Activated naive CD4-positive, alpha-beta T cell treated with anti-CD3 and anti-CD28 coated beads, Interleukin-2, amount 10 ng/mL, durations not matched to agents 7 days and 5 days (primary cell): ENCODE measurements at regions not wholly inside any gene's neighbourhood (a gene's known extent, or its start where the extent isn't known, plus 50 kb on each side); places are given as distances from the start of the nearest gene placed in this dataset.
"Not testable (repeated sequence)": the region's sequence is repeated elsewhere in the genome, so short reads cannot be mapped to it uniquely, and the experiment has no call there.

Source experiments
- CTCF ChIA-PET: fragments of 350-600 bp; sonication (Branson Sonifier 250); formaldehyde crosslinking; loops from one replicate; lab custom pipeline; 2021; ENCODE audit warnings: antibody characterized with exemption; lab: Charles Lee
- DNase-seq: peaks from one replicate; pipeline ENCODE4 v3.0.0-alpha.2; 2020
- H3K27ac Mint-ChIP-seq: one replicate; pipeline ENCODE4 v1.8.0; 2021; ENCODE audit warnings: mild to moderate bottlenecking, moderate library complexity, mixed read lengths
- H3K27me3 Mint-ChIP-seq: one replicate; pipeline ENCODE4 v1.8.0; 2021; ENCODE audit warnings: mild to moderate bottlenecking, mixed read lengths
- H3K36me3 Mint-ChIP-seq: one replicate; pipeline ENCODE4 v1.8.0; 2021; ENCODE audit warnings: mixed read lengths
- H3K4me1 Mint-ChIP-seq: one replicate; pipeline ENCODE4 v1.8.0; 2021; ENCODE audit warnings: mixed read lengths
- H3K4me3 Mint-ChIP-seq: one replicate; pipeline ENCODE4 v1.8.0; 2021; ENCODE audit warnings: mild to moderate bottlenecking, moderate library complexity, mixed read lengths
- H3K9me3 Mint-ChIP-seq: one replicate; pipeline ENCODE4 v1.8.0; 2021; ENCODE audit warnings: mixed read lengths

DNA sequence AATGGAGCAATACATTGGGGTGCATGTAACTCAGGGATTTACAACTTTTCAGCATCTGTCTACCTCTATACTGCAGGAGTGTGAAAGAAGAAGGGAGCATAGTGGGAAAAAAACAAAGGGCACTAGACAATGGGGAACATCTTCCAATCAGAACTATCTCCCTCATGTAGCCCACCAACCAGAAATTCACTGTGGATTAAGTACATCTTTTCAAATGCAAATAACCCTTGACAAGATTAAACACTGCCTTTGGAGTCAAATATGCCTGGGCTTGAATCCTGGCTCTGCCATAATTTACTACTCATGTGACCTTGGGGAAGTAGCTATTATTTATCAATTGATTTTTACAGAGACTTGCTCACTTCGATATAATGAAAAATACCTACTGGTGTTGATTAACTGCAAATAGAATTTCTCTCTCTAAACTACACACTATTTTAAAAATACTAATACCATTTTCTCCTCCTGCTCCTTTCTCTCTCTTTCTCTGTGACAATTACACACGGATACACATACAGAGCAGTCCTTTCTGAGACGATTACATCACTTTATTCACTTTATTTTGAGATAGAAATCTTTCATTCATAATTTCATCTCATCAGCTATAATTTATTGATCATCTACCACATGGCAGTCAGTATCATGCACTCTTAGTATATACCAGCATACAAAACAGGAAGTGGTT, 783.7 kb downstream of the FRK start:
- no peak for DNase-seq
- Mint-ChIP-seq H3K27me3 (no peaks in the 10 kb centered on the region), H3K4me1 (no peaks in the 10 kb centered on the region), H3K4me3 (no peak overlapping the region), H3K27ac (no peak overlapping the region), H3K9me3 (peaks cover 2% of the 10 kb centered on the region), H3K36me3 (no peaks in the 10 kb centered on the region)
- CTCF ChIA-PET: no interaction called here

DNA sequence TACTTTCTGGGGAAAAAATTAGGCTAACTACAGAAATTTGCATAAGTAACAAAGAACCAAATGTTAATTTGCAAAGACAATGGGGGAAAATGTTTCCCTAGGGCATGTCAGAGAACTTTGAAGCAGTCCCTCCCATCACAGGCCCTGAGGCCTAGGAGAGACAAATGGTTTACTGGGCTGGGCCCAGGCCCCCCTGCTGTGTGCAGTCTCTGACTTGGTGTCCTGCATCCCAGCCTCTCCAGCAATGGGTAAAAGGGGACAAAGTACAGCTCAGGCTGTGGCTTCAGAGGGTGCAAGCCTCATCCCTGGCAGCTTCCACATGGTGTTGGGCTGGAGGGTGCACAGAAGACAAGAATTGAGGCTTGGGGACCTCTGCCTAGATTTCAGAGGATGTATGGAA, 788.4 kb downstream of the FRK start:
- Mint-ChIP-seq H3K36me3 (no peaks in the 10 kb centered on the region), H3K4me3 (no peak overlapping the region), H3K9me3 (peaks cover 4% of the 10 kb centered on the region), H3K27me3 (no peaks in the 10 kb centered on the region), H3K4me1 (no peaks in the 10 kb centered on the region), H3K27ac (no peak overlapping the region)
- CTCF ChIA-PET: no interaction called here
- DNase-seq: no peak

DNA sequence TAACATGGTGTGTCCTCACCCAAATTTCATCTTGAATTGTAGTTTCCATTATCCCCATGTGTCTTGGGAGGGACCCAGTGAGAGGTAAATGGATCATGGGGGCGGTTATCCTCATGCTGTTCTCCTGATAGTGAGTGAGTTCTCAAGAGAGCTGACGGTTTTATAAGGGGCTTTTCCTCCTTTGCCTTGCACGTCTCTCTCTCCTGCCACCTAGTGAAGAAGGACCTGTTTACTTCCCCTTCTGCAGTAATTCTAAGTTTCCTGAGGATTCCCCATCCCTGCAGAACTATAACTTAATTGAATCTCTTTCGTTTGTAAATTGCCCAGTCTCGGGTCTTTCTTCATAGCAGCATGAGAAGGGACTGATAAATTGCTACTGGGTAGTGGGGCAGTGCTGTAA, 789.3 kb downstream of the FRK start:
- Mint-ChIP-seq H3K4me3 (no peak overlapping the region), H3K4me1 (no peaks in the 10 kb centered on the region), H3K9me3 (peaks cover 6% of the 10 kb centered on the region), H3K36me3 (no peaks in the 10 kb centered on the region), H3K27me3 (no peaks in the 10 kb centered on the region), H3K27ac (no peak overlapping the region)
- CTCF ChIA-PET: no interaction called here
- no peak for DNase-seq

DNA sequence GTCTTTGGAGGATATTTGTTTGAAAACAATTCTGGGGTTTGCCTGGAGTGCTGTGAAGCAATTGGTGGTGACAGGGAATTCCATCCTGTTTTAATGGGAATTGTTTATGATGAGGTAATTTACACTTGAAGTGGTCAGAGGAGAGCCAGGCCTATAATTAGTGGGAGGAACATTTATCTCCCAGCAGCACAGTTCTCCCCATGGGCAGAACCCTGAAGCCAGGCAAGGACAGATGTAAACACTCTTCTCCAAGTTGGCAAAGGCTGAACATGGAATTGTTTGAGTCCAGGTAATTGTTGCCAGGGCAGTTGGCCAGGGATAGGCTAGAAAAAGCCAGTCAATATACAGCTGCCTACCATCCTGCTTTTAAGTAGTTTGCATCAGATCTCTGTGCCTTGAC, 789.7 kb downstream of the FRK start:
- CTCF ChIA-PET: no interaction called here
- no peaks in the 10 kb centered on the region for H3K27me3 Mint-ChIP-seq
- H3K9me3 Mint-ChIP-seq: peaks cover 6% of the 10 kb centered on the region
- no peaks in the 10 kb centered on the region for H3K36me3 Mint-ChIP-seq
- no peak for DNase-seq
- no peaks in the 10 kb centered on the region for H3K4me1 Mint-ChIP-seq
- no peak overlapping the region for H3K4me3 Mint-ChIP-seq
- H3K27ac Mint-ChIP-seq: no peak overlapping the region

DNA sequence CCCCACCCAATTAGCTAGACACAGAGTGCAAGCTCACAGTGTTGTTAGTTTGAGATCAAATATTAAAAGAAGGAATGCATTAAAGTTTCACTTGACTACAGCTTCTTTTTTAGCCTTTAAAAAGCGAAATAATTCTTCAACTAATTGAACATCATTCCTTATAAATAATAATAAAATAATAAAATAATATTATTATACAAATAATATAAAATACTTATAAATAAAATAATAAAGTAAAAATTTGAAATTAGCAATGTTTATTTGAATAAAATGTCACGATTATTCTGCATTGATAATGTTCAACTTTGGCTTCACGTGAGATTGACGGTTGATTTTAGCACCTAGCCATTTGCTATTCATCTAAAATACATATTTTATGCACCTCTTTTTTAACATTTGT, 819.3 kb downstream of the FRK start:
- Mint-ChIP-seq H3K36me3 (no peaks in the 10 kb centered on the region), H3K4me1 (no peaks in the 10 kb centered on the region)
- CTCF ChIA-PET: no interaction called here

DNA sequence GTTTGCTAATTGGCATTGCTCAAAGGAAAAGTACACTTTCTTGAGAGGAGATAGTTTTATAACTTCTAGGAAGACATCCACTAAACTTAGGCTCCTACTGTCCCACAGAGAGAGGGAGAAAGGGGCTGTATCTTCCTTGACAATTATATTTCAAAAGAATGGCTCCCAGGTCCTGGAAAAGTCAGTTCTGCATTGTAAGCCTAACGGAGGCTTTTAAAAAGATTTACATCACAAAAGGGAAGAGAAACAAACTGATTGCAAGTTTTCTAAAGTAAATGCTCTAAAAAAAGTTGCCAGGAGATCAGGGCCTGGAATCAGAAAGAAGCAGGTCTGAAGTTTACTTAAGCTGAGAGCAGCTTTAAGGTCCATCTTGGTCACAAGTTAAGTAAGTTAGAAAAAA, 839.5 kb downstream of the FRK start:
- no peaks in the 10 kb centered on the region for H3K4me1 Mint-ChIP-seq
- no peak overlapping the region for H3K4me3 Mint-ChIP-seq
- no peaks in the 10 kb centered on the region for H3K36me3 Mint-ChIP-seq
- DNase-seq: no peak
- CTCF ChIA-PET: no interaction called here
- peaks cover 15% of the 10 kb centered on the region for H3K9me3 Mint-ChIP-seq
- H3K27ac Mint-ChIP-seq: no peak overlapping the region
- H3K27me3 Mint-ChIP-seq: no peaks in the 10 kb centered on the region

More for the DNA sequence above, 819.3 kb downstream of the FRK start:
- no peak overlapping the region for H3K4me3 Mint-ChIP-seq
- H3K27me3 Mint-ChIP-seq: no peaks in the 10 kb centered on the region
- no peak for DNase-seq
- no peak overlapping the region for H3K27ac Mint-ChIP-seq
- peaks cover 18% of the 10 kb centered on the region for H3K9me3 Mint-ChIP-seq

DNA sequence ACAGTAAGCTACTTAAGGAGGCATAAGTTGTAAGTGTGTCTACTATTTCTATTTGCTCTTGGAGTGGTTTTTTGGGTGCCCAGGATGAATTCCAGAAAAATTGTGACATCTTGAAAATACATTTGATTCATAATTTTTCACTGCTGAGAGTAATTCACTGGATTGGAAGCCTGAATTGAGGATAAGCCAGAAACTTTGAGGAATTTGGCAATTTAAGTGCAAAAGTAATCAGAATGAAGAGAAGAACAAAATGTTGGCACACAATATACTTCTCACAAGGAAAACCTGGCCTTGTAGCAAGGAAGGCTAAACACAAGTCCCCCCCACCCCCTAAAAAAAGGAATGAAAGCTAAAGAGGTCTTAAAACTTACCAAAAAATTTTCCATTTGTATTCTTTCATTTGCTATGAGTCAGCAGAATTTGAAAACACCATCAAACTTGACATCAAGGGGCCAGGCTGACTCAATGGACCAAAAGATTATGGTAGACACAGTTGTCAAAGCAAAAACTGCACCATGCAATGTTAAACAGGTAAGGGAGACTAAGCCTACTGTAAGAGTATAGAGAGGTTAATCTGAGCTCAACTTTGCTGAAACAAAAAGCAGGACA, 840.0 kb downstream of the FRK start:
- peaks cover 15% of the 10 kb centered on the region for H3K9me3 Mint-ChIP-seq
- CTCF ChIA-PET: no interaction called here

DNA sequence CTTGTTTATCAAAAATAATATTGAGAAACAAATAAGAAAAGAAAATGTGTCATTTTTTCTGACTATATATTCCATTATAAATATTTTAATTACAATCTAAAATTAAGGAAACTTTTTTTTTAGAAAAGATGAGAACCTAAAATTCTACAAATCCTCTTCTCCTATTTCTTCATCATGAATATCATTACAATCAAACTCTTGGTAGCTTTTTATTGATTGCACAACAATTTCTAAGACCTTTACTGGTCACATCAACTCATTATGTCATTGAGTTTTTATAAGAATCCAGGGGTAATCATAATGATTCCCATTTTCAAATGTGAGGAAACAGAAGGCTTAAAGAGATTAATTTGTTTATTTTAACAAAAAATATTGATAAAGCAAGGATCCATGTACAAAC, 841.0 kb downstream of the FRK start:
- Mint-ChIP-seq H3K4me1 (no peaks in the 10 kb centered on the region), H3K9me3 (peaks cover 8% of the 10 kb centered on the region), H3K27me3 (no peaks in the 10 kb centered on the region), H3K27ac (no peak overlapping the region), H3K4me3 (no peak overlapping the region), H3K36me3 (no peaks in the 10 kb centered on the region)
- DNase-seq: no peak
- CTCF ChIA-PET: no interaction called here

More for the DNA sequence above, 840.0 kb downstream of the FRK start:
- no peaks in the 10 kb centered on the region for H3K27me3 Mint-ChIP-seq
- H3K27ac Mint-ChIP-seq: no peak overlapping the region
- no peak overlapping the region for H3K4me3 Mint-ChIP-seq
- no peaks in the 10 kb centered on the region for H3K36me3 Mint-ChIP-seq
- DNase-seq: no peak
- no peaks in the 10 kb centered on the region for H3K4me1 Mint-ChIP-seq

DNA sequence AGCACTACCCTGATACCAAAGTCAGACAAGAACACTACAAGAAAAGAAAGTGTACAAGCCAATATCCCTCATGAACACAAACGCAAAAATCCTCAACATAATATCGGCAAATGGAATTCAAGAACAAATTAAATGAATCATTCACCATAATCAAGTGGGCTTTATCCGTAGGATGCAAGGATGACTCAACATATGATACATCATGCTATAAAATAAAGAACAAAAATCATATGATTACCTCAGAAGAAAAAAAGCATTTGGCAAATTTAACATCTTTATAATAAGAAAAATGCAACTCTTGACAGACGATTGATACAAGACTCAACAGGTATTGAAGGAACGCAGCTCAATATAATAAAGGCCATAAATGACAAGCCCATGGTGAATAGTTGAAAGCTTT, 843.9 kb downstream of the FRK start:
- DNase-seq: no peak
- Mint-ChIP-seq H3K27me3 (no peaks in the 10 kb centered on the region), H3K27ac (no peak overlapping the region), H3K4me1 (no peaks in the 10 kb centered on the region), H3K36me3 (no peaks in the 10 kb centered on the region), H3K9me3 (peaks cover 3% of the 10 kb centered on the region), H3K4me3 (no peak overlapping the region)
- CTCF ChIA-PET: no interaction called here

DNA sequence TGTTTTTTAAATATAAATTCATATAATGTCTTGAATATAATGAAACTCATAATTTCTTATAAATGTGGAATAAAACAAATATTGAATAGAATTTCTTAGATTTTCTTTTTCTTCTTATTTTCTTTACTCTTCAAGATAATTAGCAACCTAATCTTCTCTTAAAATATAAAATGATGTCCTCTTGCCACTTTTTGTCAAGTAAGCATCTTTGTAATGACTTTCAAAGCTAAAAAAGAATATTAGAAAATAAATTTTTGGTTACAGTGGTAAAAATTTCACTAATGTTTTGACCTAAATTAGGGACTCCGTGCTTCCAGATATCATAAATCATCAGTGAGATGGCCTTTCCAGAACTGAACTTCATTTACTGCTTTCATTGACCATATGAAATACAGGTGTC, 846.4 kb downstream of the FRK start:
- Mint-ChIP-seq H3K4me1 (no peaks in the 10 kb centered on the region), H3K27me3 (no peaks in the 10 kb centered on the region), H3K9me3 (peaks cover 12% of the 10 kb centered on the region), H3K36me3 (no peaks in the 10 kb centered on the region), H3K27ac (no peak overlapping the region), H3K4me3 (no peak overlapping the region)
- CTCF ChIA-PET: no interaction called here
- no peak for DNase-seq

DNA sequence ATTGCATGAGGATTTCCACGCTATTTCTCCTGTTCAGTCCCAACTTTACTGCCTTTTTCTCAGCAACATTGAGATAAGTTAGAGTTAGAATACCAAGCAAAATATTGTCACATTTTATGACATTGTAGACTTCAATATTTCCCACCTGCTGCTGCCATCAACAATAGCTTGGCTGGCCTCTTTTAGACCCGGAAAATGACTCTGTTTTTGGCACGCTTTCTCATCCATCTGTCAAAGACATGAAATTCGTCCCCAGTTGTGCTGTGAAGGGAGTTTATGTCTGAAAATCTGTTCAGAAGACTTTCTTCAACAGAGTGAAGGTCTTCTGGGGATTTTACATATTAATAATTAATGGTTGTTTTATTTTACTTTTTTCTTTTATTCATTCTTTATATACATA, 857.3 kb downstream of the FRK start:
- Mint-ChIP-seq H3K9me3 (peaks cover 12% of the 10 kb centered on the region), H3K27ac (no peak overlapping the region), H3K36me3 (no peaks in the 10 kb centered on the region), H3K27me3 (no peaks in the 10 kb centered on the region), H3K4me1 (no peaks in the 10 kb centered on the region), H3K4me3 (no peak overlapping the region)
- DNase-seq: no peak
- CTCF ChIA-PET: no interaction called here

DNA sequence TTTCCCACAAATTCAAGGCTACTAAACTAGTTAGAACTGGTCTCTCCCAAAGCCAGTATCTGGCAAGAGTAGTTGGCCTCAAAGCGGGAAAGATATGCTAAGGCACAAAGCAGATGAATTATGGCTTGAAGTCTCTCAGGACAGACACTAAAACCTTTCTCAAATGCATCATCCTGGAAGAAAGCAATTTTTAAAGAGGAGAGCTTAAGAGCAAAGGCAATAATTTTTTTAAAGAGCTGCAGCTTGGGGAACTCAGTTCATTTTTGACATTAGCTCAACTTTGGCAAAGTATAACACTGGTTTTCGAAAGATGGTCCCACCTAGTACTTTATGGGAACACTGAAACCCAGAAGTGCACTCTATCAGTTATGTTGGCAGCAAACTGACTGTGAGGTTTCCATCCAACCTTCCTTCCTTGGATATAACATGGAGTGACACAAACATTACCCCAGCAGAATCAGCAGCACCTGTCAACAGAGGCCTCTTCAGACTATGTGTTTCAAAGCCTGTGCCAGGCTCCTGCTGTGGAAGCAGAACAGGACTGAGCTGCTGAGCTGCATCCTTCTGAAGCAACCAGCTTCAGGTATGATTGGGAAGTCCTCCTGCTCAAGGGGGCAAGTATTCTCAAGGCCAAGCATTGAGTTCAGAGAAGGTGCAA, 852.3 kb upstream of the HS3ST5 start:
- H3K4me1 Mint-ChIP-seq: no peaks in the 10 kb centered on the region
- H3K36me3 Mint-ChIP-seq: no peaks in the 10 kb centered on the region
- H3K9me3 Mint-ChIP-seq: peaks cover 12% of the 10 kb centered on the region
- no peaks in the 10 kb centered on the region for H3K27me3 Mint-ChIP-seq
- H3K4me3 Mint-ChIP-seq: no peak overlapping the region
- H3K27ac Mint-ChIP-seq: no peak overlapping the region
- DNase-seq: no peak
- CTCF ChIA-PET: no interaction called here

DNA sequence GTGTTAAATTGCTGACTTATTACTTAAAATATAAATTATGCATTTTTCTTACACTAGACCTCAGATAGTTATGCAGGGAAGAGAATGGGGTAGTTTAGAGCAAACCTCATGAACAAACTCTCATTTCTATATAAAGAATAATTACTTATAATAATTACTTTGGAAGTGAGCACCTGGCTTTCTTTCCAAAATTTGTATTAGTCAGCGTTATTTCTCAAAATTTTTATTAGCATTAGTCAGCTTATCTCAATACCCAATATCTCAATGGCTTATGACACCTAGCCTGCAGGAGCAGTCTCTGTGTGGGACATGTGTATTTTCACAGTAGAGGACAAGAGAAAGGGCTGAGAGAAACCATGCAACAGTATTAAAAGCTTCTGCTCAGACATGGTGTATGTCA, 849.2 kb upstream of the HS3ST5 start:
- no peak overlapping the region for H3K27ac Mint-ChIP-seq
- H3K9me3 Mint-ChIP-seq: peaks cover 9% of the 10 kb centered on the region
- H3K4me3 Mint-ChIP-seq: no peak overlapping the region
- H3K36me3 Mint-ChIP-seq: no peaks in the 10 kb centered on the region
- no peaks in the 10 kb centered on the region for H3K4me1 Mint-ChIP-seq
- no peak for DNase-seq
- CTCF ChIA-PET: no interaction called here
- H3K27me3 Mint-ChIP-seq: no peaks in the 10 kb centered on the region

DNA sequence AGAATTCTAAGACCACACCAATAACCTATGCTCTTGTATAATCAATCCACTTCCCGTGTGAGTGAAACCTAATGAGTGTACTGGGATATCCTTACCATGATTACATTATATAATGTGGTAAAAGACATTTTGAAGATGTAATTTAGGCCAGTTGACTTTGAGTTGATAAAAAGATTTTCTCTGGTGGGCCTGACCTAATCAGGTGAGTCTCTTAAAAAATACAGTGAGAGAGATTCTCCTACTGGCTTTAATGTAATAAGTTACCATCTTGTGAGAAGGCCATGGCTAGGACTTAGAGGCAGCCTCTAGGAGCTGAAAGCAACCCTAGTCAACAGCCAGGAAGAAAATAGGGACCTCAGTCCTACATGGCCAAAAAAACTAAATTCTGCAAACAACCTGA, 847.7 kb upstream of the HS3ST5 start:
- no peaks in the 10 kb centered on the region for H3K36me3 Mint-ChIP-seq
- no peaks in the 10 kb centered on the region for H3K4me1 Mint-ChIP-seq
- H3K27me3 Mint-ChIP-seq: no peaks in the 10 kb centered on the region
- H3K9me3 Mint-ChIP-seq: peaks cover 11% of the 10 kb centered on the region
- H3K4me3 Mint-ChIP-seq: no peak overlapping the region
- H3K27ac Mint-ChIP-seq: no peak overlapping the region
- no peak for DNase-seq
- CTCF ChIA-PET: no interaction called here

DNA sequence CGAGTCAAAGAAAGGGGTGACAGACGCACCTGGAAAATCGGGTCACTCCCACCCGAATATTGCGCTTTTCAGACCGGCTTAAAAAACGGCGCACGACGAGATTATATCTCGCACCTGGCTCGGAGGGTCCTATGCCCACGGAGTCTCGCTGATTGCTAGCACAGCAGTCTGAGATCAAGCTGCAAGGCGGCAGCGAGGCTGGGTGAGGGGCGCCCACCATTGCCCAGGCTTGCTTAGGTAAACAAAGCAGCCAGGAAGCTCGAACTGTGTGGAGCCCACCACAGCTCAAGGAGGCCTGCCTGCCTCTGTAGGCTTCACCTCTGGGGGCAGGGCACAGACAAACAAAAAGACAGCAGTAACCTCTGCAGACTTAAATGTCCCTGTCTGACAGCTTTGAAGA, 832.6 kb upstream of the HS3ST5 start:
- CTCF ChIA-PET, DNase-seq, H3K36me3 Mint-ChIP-seq, H3K4me1 Mint-ChIP-seq, H3K4me3 Mint-ChIP-seq, H3K27ac Mint-ChIP-seq, H3K9me3 Mint-ChIP-seq, H3K27me3 Mint-ChIP-seq: not testable (repeated sequence)
